ENCODE measurements at regions not wholly inside any gene's neighbourhood (a gene's known extent, or its start where the extent isn't known, plus 50 kb on each side); places are given as distances from the start of the nearest gene placed in this dataset.

GRCh38 chr21:27164208-27165177 lies 197.6 kb upstream of the ADAMTS5 start:
- TF ChIP-seq CTCF (conservative IDR thresholded peaks at IDR 0.05) (no peak), ZFX (IDR thresholded peaks at IDR 0.05) (no peak)
